Stimulated activated CD4-positive, alpha-beta T cell treated with anti-CD3 and anti-CD28 coated beads, Interleukin-15, amount 100 ng/mL, for 24 hours (primary cell): ENCODE measurements at regions not wholly inside any gene's neighbourhood (a gene's known extent, or its start where the extent isn't known, plus 50 kb on each side); places are given as distances from the start of the nearest gene placed in this dataset.

Experiments
- DNase-seq: peaks from one replicate; pipeline ENCODE4 v3.0.0-alpha.2; 2020

- DNase-seq = no peak
Observed at GRCh38 chr16:65878347-65878746, 488.1 kb upstream of the CDH5 start.

- no peak for DNase-seq
Observed at GRCh38 chr16:65876624-65877023, 489.9 kb upstream of the CDH5 start.

GRCh38 chr16:65876056-65876408 lies 490.5 kb upstream of the CDH5 start:
- DNase-seq = no peak

- no peak for DNase-seq
Observed at GRCh38 chr16:65875381-65876055, 491.0 kb upstream of the CDH5 start.

- DNase-seq = no peak
Observed at GRCh38 chr16:65869261-65869660, 497.2 kb upstream of the CDH5 start.

- DNase-seq = no peak
Observed at GRCh38 chr16:65867276-65867960, 499.1 kb upstream of the CDH5 start.

- no peak for DNase-seq
Observed at GRCh38 chr16:65863236-65863635, 503.3 kb upstream of the CDH5 start.

GRCh38 chr16:65861131-65861731 lies 505.3 kb upstream of the CDH5 start:
- DNase-seq = no peak

- no peak for DNase-seq
Observed at GRCh38 chr16:65855171-65856145, 511.0 kb upstream of the CDH5 start.

- no peak for DNase-seq
Observed at GRCh38 chr16:65846210-65846602, 520.3 kb upstream of the CDH5 start.

- no peak for DNase-seq
Observed at GRCh38 chr16:65845466-65846209, 520.9 kb upstream of the CDH5 start.

GRCh38 chr16:65843941-65844340 lies 522.5 kb upstream of the CDH5 start:
- no peak for DNase-seq

GRCh38 chr16:65842067-65842466 lies 524.4 kb upstream of the CDH5 start:
- DNase-seq = no peak

- no peak for DNase-seq
Observed at GRCh38 chr16:65838001-65838400, 528.5 kb upstream of the CDH5 start.

- DNase-seq = no peak
Observed at GRCh38 chr16:65837464-65837863, 529.0 kb upstream of the CDH5 start.

- DNase-seq = no peak
Observed at GRCh38 chr16:65834688-65835087, 531.8 kb upstream of the CDH5 start.

GRCh38 chr16:65833171-65833871 lies 533.2 kb upstream of the CDH5 start:
- no peak for DNase-seq

- DNase-seq = no peak
Observed at GRCh38 chr16:65832679-65833078, 533.8 kb upstream of the CDH5 start.

GRCh38 chr16:65831903-65832666 lies 534.4 kb upstream of the CDH5 start:
- no peak for DNase-seq

- no peak for DNase-seq
Observed at GRCh38 chr16:65829076-65829475, 537.4 kb upstream of the CDH5 start.

GRCh38 chr16:65828296-65828695 lies 538.2 kb upstream of the CDH5 start:
- DNase-seq = no peak
